Naive thymus-derived CD4-positive, alpha-beta T cell (primary cell): ENCODE measurements at regions not wholly inside any gene's neighbourhood (a gene's known extent, or its start where the extent isn't known, plus 50 kb on each side); places are given as distances from the start of the nearest gene placed in this dataset.
"Not testable (repeated sequence)": the region's sequence is repeated elsewhere in the genome, so short reads cannot be mapped to it uniquely, and the experiment has no call there.

Experiments used
- ATAC-seq: fragments of 150-1000 bp; cut with Tn5 transposase; 2 replicates; pipeline ENCODE4 v1.10.0; 2021; ENCODE audit warnings: mild to moderate bottlenecking, moderate library complexity
- CTCF ChIA-PET: fragments of 350-600 bp; sonication (Branson Sonifier 250); formaldehyde crosslinking; loops from one replicate; lab custom pipeline; 2021; ENCODE audit warnings: antibody characterized with exemption; lab: Charles Lee
- POLR2A ChIA-PET: fragments of 350-600 bp; sonication (Branson Sonifier 250); formaldehyde crosslinking; loops from one replicate; lab custom pipeline; 2021; ENCODE audit warnings: antibody characterized with exemption, inconsistent platforms; lab: Charles Lee
- DNase-seq, 9 donors: peaks; one replicate each; pipeline versions ENCODE4 v3.0.0 to v3.0.0-alpha.2; 2020 to 2022; ENCODE audit warnings: mixed read lengths in 1 of 9
- H3K27ac ChIP-seq: one replicate; pipeline ENCODE4 v1.7.0; 2013; ENCODE audit warnings: mild to moderate bottlenecking, low read depth, low read length, moderate library complexity
- H3K27me3 ChIP-seq, 2 donors: one replicate each; pipeline ENCODE4 v1.7.0; 2013; ENCODE audit warnings: low read length in 2 of 2, mild to moderate bottlenecking in 2 of 2, moderate library complexity in 2 of 2; ENCODE audit not compliant: control insufficient read depth in 2 of 2, insufficient read depth in 2 of 2
- H3K36me3 ChIP-seq, 3 experiments: 1 replicate in 2 of 3; 2 replicates in 1 of 3; pipeline ENCODE4 v1.7.0; 2013; ENCODE audit warnings: low read length in 3 of 3, mild to moderate bottlenecking in 3 of 3, moderate library complexity in 1 of 3; ENCODE audit not compliant: insufficient read depth in 3 of 3, control insufficient read depth in 2 of 3
- H3K4me1 ChIP-seq, 2 donors: one replicate each; pipeline ENCODE4 v1.7.0; 2013; ENCODE audit warnings: low read length in 2 of 2, mild to moderate bottlenecking in 2 of 2, moderate library complexity in 1 of 2; ENCODE audit not compliant: control insufficient read depth in 2 of 2, insufficient read depth in 2 of 2
- H3K4me3 ChIP-seq: 2 replicates; pipeline ENCODE4 v1.7.0; 2013; ENCODE audit warnings: mild to moderate bottlenecking, low read length
- H3K9me3 ChIP-seq, 3 experiments: 1 replicate in 2 of 3; 2 replicates in 1 of 3; pipeline ENCODE4 v1.7.0; 2013; ENCODE audit warnings: low read length in 3 of 3; ENCODE audit not compliant: control insufficient read depth in 2 of 3
- H3K27ac Mint-ChIP-seq, 9 donors: one replicate each; pipeline ENCODE4 v1.8.0; 2020 to 2022; ENCODE audit warnings: mixed read lengths in 9 of 9, mild to moderate bottlenecking in 8 of 9, moderate library complexity in 5 of 9, inconsistent platforms in 2 of 9
- H3K27me3 Mint-ChIP-seq, 5 donors: one replicate each; pipeline ENCODE4 v1.8.0; 2021 to 2022; ENCODE audit warnings: mixed read lengths in 5 of 5, mild to moderate bottlenecking in 1 of 5
- H3K36me3 Mint-ChIP-seq, 5 donors: one replicate each; pipeline ENCODE4 v1.8.0; 2020 to 2022; ENCODE audit warnings: mixed read lengths in 5 of 5, mild to moderate bottlenecking in 3 of 5, inconsistent platforms in 1 of 5
- H3K4me1 Mint-ChIP-seq, 7 donors: one replicate each; pipeline ENCODE4 v1.8.0; 2020 to 2022; ENCODE audit warnings: mixed read lengths in 7 of 7, mild to moderate bottlenecking in 3 of 7, inconsistent platforms in 1 of 7
- H3K4me3 Mint-ChIP-seq, 10 donors: one replicate each; pipeline ENCODE4 v1.8.0; 2020 to 2022; ENCODE audit warnings: mild to moderate bottlenecking in 10 of 10, mixed read lengths in 10 of 10, moderate library complexity in 6 of 10, inconsistent platforms in 2 of 10
- H3K9me3 Mint-ChIP-seq, 11 donors: one replicate each; pipeline ENCODE4 v1.8.0; 2020 to 2022; ENCODE audit warnings: mixed read lengths in 11 of 11, mild to moderate bottlenecking in 4 of 11, inconsistent platforms in 1 of 11, moderate library complexity in 1 of 11
- intact Hi-C, 2 donors: fragments of 100-400 bp; cut with micrococcal nuclease; formaldehyde crosslinking; loops; one replicate each; pipeline ENCODE4 v1.15.1; 2023

- ChIA-PET CTCF (no interaction called here), POLR2A (no interaction called here)
- intact Hi-C loops, result no loop called here
- Mint-ChIP-seq H3K9me3 (peaks cover 2 to 23% (median 7%) of the 10 kb centered on the region in 11 donors), H3K27me3 (no peaks in the 10 kb centered on the region), H3K36me3 (no peaks in the 10 kb centered on the region), H3K4me3 (no peak overlapping the region), H3K4me1 (no peaks in the 10 kb centered on the region), H3K27ac (no peak overlapping the region)
- ATAC-seq, result no peak
- Histone ChIP-seq H3K9me3 (no peaks in the 10 kb centered on the region), H3K4me1 (no peaks in the 10 kb centered on the region), H3K4me3 (no peak overlapping the region), H3K27me3 (no peaks in the 10 kb centered on the region), H3K36me3 (no peaks in the 10 kb centered on the region), H3K27ac (no peak overlapping the region)
- DNase-seq, result no peak
Measured at GRCh38 chr3:79954756-79955155, 187.0 kb upstream of the ROBO1 start.

DNA sequence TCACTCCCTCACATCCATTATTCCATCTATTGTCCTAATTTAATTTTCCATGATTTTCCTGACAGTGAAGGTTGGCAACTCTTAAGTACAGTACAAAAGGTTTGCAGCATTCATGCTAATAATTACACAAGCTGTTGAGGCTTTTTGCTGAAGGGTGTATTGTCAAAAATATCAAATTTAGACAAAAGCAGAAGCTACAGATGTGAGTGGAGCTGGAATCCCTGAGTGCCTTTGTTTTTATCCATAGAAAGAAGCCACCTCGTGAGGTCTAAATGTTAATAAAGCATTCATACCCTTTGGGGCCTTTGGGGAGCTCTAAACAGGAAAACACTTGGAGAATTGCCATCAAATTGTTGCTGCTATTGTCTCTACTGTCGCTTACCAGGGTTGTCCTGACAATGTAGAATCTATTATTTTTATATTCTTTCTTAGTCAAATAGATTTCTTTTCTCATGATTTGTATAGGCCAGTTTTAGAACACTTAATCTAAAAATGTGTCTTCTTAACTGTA is 185.8 kb upstream of the ROBO1 start:
- intact Hi-C loops, result no loop called here
- Mint-ChIP-seq H3K27me3 (no peaks in the 10 kb centered on the region), H3K27ac (no peak overlapping the region), H3K4me1 (no peaks in the 10 kb centered on the region), H3K4me3 (no peak overlapping the region), H3K9me3 (peaks cover 2 to 28% (median 10%) of the 10 kb centered on the region in 11 donors), H3K36me3 (peaks cover 0 to 3% (median 0%) of the 10 kb centered on the region in 5 donors)
- CTCF ChIA-PET, result no interaction called here
- POLR2A ChIA-PET, result no interaction called here
- DNase-seq, result no peak
- no peak for ATAC-seq
- H3K9me3 ChIP-seq, result no peaks in the 10 kb centered on the region
- no peaks in the 10 kb centered on the region for H3K36me3 ChIP-seq
- no peaks in the 10 kb centered on the region for H3K4me1 ChIP-seq
- H3K4me3 ChIP-seq, result no peak overlapping the region
- no peak overlapping the region for H3K27ac ChIP-seq
- no peaks in the 10 kb centered on the region for H3K27me3 ChIP-seq

DNA sequence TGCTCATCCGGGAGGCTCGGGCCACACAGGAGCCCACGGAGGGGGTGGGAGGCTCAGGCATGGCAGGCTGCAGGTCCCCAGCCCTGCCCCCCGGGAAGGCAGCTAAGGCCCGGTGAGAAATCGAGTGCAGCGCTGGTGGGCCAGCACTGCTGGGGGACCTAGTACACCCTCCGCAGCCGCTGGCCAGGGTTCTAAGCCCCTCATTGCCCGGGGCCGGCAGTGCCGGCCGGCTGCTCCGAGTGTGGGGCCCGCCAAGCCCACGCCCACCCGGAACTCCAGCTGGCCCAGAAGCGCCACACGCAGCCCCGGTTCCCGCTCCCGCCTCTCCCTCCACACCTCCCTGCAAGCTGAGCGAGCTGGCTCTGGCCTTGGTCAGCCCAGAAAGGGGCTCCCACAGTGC is 183.6 kb upstream of the ROBO1 start:
- H3K4me1 Mint-ChIP-seq, H3K27me3 ChIP-seq, DNase-seq, intact Hi-C loops, H3K36me3 Mint-ChIP-seq, H3K4me3 ChIP-seq, H3K27ac ChIP-seq, CTCF ChIA-PET, H3K4me1 ChIP-seq, H3K27me3 Mint-ChIP-seq, H3K9me3 ChIP-seq, ATAC-seq, POLR2A ChIA-PET, H3K36me3 ChIP-seq, H3K27ac Mint-ChIP-seq, H3K4me3 Mint-ChIP-seq: not testable (repeated sequence)
- peaks cover 2 to 20% (median 8%) of the 10 kb centered on the region in 11 donors for H3K9me3 Mint-ChIP-seq

DNA sequence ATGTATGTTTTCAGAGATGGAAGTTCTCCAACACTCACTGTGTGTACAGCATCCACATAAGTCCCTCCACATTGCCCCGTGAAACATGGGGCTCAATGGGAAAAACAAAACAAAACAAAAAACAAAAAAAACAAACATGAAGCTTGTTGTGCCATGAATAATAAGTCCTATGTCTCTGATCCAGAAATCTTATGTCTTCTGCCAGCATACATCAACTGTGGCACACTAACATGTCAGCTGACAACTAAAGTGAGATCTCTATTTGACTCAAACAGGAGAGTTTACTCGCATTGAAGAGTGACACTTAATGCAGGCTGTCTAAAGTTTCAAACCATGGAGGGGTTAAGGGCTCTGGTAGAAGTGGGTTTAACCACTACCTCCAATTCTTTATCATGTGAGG is 180.2 kb upstream of the ROBO1 start:
- no peaks in the 10 kb centered on the region for H3K9me3 ChIP-seq
- DNase-seq, result no peak
- POLR2A ChIA-PET, result no interaction called here
- Mint-ChIP-seq H3K4me1 (no peaks in the 10 kb centered on the region), H3K36me3 (peaks cover 0 to 3% (median 0%) of the 10 kb centered on the region in 5 donors), H3K27me3 (no peaks in the 10 kb centered on the region), H3K4me3 (no peak overlapping the region), H3K27ac (no peak overlapping the region), H3K9me3 (peaks cover 2 to 18% (median 8%) of the 10 kb centered on the region in 11 donors)
- no peaks in the 10 kb centered on the region for H3K36me3 ChIP-seq
- ATAC-seq, result no peak
- H3K27ac ChIP-seq, result no peak overlapping the region
- intact Hi-C loops, result no loop called here
- H3K4me3 ChIP-seq, result no peak overlapping the region
- no peaks in the 10 kb centered on the region for H3K27me3 ChIP-seq
- CTCF ChIA-PET, result no interaction called here
- H3K4me1 ChIP-seq, result no peaks in the 10 kb centered on the region

DNA sequence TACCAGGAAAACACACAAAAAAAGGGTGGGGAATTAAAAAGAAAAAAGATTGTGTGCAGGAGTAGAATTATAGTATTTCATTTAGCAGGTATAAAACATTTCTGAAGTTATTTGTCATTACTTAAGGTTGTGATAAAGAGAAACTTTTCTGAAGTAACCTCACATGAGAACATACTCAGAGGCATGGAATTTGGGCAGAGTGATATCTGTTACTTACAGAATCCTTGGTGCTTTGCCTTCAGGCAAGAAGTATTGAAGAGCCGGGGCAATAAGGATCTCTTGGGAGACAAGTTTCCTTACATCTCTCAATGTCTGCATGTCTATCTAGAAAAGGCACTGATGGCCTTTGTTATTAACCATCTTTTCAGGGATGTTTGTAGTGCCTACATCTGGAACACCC is 179.7 kb upstream of the ROBO1 start:
- no peak for DNase-seq
- intact Hi-C loops, result no loop called here
- Histone ChIP-seq H3K4me1 (no peaks in the 10 kb centered on the region), H3K27me3 (no peaks in the 10 kb centered on the region), H3K27ac (no peak overlapping the region), H3K4me3 (no peak overlapping the region), H3K9me3 (no peaks in the 10 kb centered on the region), H3K36me3 (no peaks in the 10 kb centered on the region)
- ChIA-PET POLR2A (no interaction called here), CTCF (interaction anchor here (0.6 kb wide), 1 partner anchor 507 kb away, joined by 3 read pairs; no protein-coding TSS in a partner anchor)
- no peak for ATAC-seq
- H3K4me3 Mint-ChIP-seq, result no peak overlapping the region
- H3K4me1 Mint-ChIP-seq, result no peaks in the 10 kb centered on the region
- peaks cover 0 to 3% (median 0%) of the 10 kb centered on the region in 5 donors for H3K36me3 Mint-ChIP-seq
- H3K27ac Mint-ChIP-seq, result no peak overlapping the region
- H3K27me3 Mint-ChIP-seq, result no peaks in the 10 kb centered on the region
- peaks cover 2 to 18% (median 10%) of the 10 kb centered on the region in 11 donors for H3K9me3 Mint-ChIP-seq

GRCh38 chr3:79937567-79937966 is 169.8 kb upstream of the ROBO1 start:
- CTCF ChIA-PET, result no interaction called here
- POLR2A ChIA-PET, result no interaction called here

GRCh38 chr3:79930196-79930595 is 162.4 kb upstream of the ROBO1 start:
- Histone ChIP-seq H3K27ac (no peak overlapping the region), H3K27me3 (no peaks in the 10 kb centered on the region), H3K36me3 (no peaks in the 10 kb centered on the region), H3K4me3 (no peak overlapping the region), H3K9me3 (no peaks in the 10 kb centered on the region), H3K4me1 (no peaks in the 10 kb centered on the region)
- ChIA-PET POLR2A (no interaction called here), CTCF (no interaction called here)
- no peaks in the 10 kb centered on the region for H3K36me3 Mint-ChIP-seq
- no peak for DNase-seq
- intact Hi-C loops, result no loop called here
- H3K27me3 Mint-ChIP-seq, result no peaks in the 10 kb centered on the region
- ATAC-seq, result no peak
- H3K9me3 Mint-ChIP-seq, result peaks cover 0 to 7% (median 1%) of the 10 kb centered on the region in 11 donors
- no peak overlapping the region for H3K4me3 Mint-ChIP-seq
- H3K27ac Mint-ChIP-seq, result no peak overlapping the region
- H3K4me1 Mint-ChIP-seq, result no peaks in the 10 kb centered on the region

More at GRCh38 chr3:79937567-79937966, 169.8 kb upstream of the ROBO1 start:
- Histone ChIP-seq H3K4me3 (no peak overlapping the region), H3K36me3 (no peaks in the 10 kb centered on the region), H3K4me1 (no peaks in the 10 kb centered on the region), H3K27ac (no peak overlapping the region), H3K27me3 (no peaks in the 10 kb centered on the region), H3K9me3 (no peaks in the 10 kb centered on the region)
- no peaks in the 10 kb centered on the region for H3K36me3 Mint-ChIP-seq
- peaks cover 0 to 11% (median 5%) of the 10 kb centered on the region in 11 donors for H3K9me3 Mint-ChIP-seq
- intact Hi-C loops, result no loop called here
- no peaks in the 10 kb centered on the region for H3K4me1 Mint-ChIP-seq
- DNase-seq, result no peak
- no peaks in the 10 kb centered on the region for H3K27me3 Mint-ChIP-seq
- ATAC-seq, result no peak
- H3K27ac Mint-ChIP-seq, result no peak overlapping the region
- H3K4me3 Mint-ChIP-seq, result no peak overlapping the region
